ENCODE measurements at regions not wholly inside any gene's neighbourhood (a gene's known extent, or its start where the extent isn't known, plus 50 kb on each side); places are given as distances from the start of the nearest gene placed in this dataset.

GRCh38 chr10:44009891-44010632 is 361.4 kb upstream of the ZNF32 start:
- peaks cover 0 to 12% (median 3%) of the 10 kb centered on the region in 3 donors for H3K4me1 ChIP-seq
- WGBS, 2 donors (ENCODE audit: low coverage in 1 of 2): 96% methylated on average over 6 of the region's 8 CpGs
- no peaks in the 10 kb centered on the region for H3K36me3 ChIP-seq
- H3K27me3 ChIP-seq: no peaks in the 10 kb centered on the region
- H3K27ac ChIP-seq: no peak overlapping the region
- H3K9me3 ChIP-seq: no peaks in the 10 kb centered on the region
- ATAC-seq: no peak
- H3K4me3 ChIP-seq: no peak overlapping the region
- no peak for TF ChIP-seq CTCF (IDR thresholded peaks at IDR 0.05)
- TF ChIP-seq POLR2AphosphoS5 (IDR thresholded peaks at IDR 0.05): no peak
- TF ChIP-seq POLR2A (IDR thresholded peaks at IDR 0.05): no peak
- no peak for TF ChIP-seq EP300 (IDR thresholded peaks at IDR 0.05)

- no peaks in the 10 kb centered on the region for H3K27me3 ChIP-seq
- H3K4me3 ChIP-seq: no peak overlapping the region
- TF ChIP-seq EP300 (IDR thresholded peaks at IDR 0.05) (no peak), POLR2AphosphoS5 (IDR thresholded peaks at IDR 0.05) (no peak), POLR2A (IDR thresholded peaks at IDR 0.05) (no peak), CTCF (IDR thresholded peaks at IDR 0.05) (no peak)
- peaks cover 0 to 12% (median 3%) of the 10 kb centered on the region in 3 donors for H3K4me1 ChIP-seq
- no peaks in the 10 kb centered on the region for H3K36me3 ChIP-seq
- H3K27ac ChIP-seq: peak overlapping the region in 2 of 4 donors; percentile 29 to 38
- H3K9me3 ChIP-seq: no peaks in the 10 kb centered on the region
- 56 to 90% methylated on average over 3 to 9 of the region's 11 CpGs for WGBS, 2 donors (ENCODE audit: low coverage in 1 of 2)
- ATAC-seq: no peak
Measured at GRCh38 chr10:44008917-44009709, 360.4 kb upstream of the ZNF32 start.

- no peak for ATAC-seq
- Histone ChIP-seq H3K4me3 (no peak overlapping the region), H3K4me1 (peaks cover 0 to 12% (median 3%) of the 10 kb centered on the region in 3 donors), H3K27ac (peak overlapping the region in 2 of 4 donors; percentile 29 to 38), H3K9me3 (no peaks in the 10 kb centered on the region), H3K27me3 (no peaks in the 10 kb centered on the region), H3K36me3 (no peaks in the 10 kb centered on the region)
- WGBS, 2 donors (ENCODE audit: low coverage in 1 of 2): 60 to 74% methylated on average over 6 to 9 of the region's 10 CpGs
- no peak for TF ChIP-seq POLR2A (IDR thresholded peaks at IDR 0.05)
- TF ChIP-seq CTCF (IDR thresholded peaks at IDR 0.05): no peak
- no peak for TF ChIP-seq POLR2AphosphoS5 (IDR thresholded peaks at IDR 0.05)
- no peak for TF ChIP-seq EP300 (IDR thresholded peaks at IDR 0.05)
Measured at GRCh38 chr10:44008270-44008916, 359.7 kb upstream of the ZNF32 start.

GRCh38 chr10:44006771-44007170 is 358.1 kb upstream of the ZNF32 start:
- TF ChIP-seq POLR2AphosphoS5 (IDR thresholded peaks at IDR 0.05): no peak
- TF ChIP-seq CTCF (IDR thresholded peaks at IDR 0.05): no peak
- TF ChIP-seq EP300 (IDR thresholded peaks at IDR 0.05): no peak
- TF ChIP-seq POLR2A (IDR thresholded peaks at IDR 0.05): no peak
- ATAC-seq: no peak
- Histone ChIP-seq H3K9me3 (no peaks in the 10 kb centered on the region), H3K4me1 (peaks cover 0 to 4% (median 0%) of the 10 kb centered on the region in 3 donors), H3K27me3 (no peaks in the 10 kb centered on the region), H3K36me3 (no peaks in the 10 kb centered on the region), H3K4me3 (no peak overlapping the region), H3K27ac (no peak overlapping the region)
- 100% methylated on average over 1 of the region's 1 CpG; no CpG with 5 or more reads in 1 of the 2 donors for WGBS, 2 donors (ENCODE audit: low coverage in 1 of 2)

Data from gastroesophageal sphincter (tissue), 4 donors.